SK-N-SH (cell line): ENCODE measurements at regions not wholly inside any gene's neighbourhood (a gene's known extent, or its start where the extent isn't known, plus 50 kb on each side); places are given as distances from the start of the nearest gene placed in this dataset.

Experiments used
- CHD2 ChIP-seq: fragments of 150-350 bp; IDR thresholded peaks from 2 replicates; pipeline ENCODE4 v1.6.1; 2018; ENCODE audit warnings: low read length; ENCODE audit not compliant: partially characterized antibody
- EZH2phosphoT487 ChIP-seq: fragments of 200-600 bp; sonication (generic); IDR thresholded peaks from 2 replicates; pipeline ENCODE4 v1.6.1; 2017; ENCODE audit warnings: low read depth, mixed run types, mild to moderate bottlenecking, antibody characterized with exemption, moderate library complexity, borderline replicate concordance
- FOXM1 ChIP-seq: IDR thresholded peaks from 2 replicates; pipeline ENCODE4 v1.4.0; 2012; ENCODE audit warnings: low read depth, mild to moderate bottlenecking
- GABPA ChIP-seq: IDR thresholded peaks from 2 replicates; pipeline ENCODE4 v1.4.0; 2012; ENCODE audit warnings: low read depth, mild to moderate bottlenecking
- JUND ChIP-seq: IDR thresholded peaks from 2 replicates; pipeline ENCODE4 v1.4.0; 2012
- SMC3 ChIP-seq: IDR thresholded peaks from 2 replicates; pipeline ENCODE4 v1.6.1; 2012; ENCODE audit warnings: low read depth, low read length, improper control_type of control experiment
- TCF12 ChIP-seq: IDR thresholded peaks from 2 replicates; pipeline ENCODE4 v1.4.0; 2012
- TF ChIP-seq, protein P1 (sequence below): fragments of 150-350 bp; IDR thresholded peaks from 2 replicates; pipeline ENCODE4 v1.6.1; 2017; ENCODE audit warnings: antibody characterized with exemption, low read length, low read depth, borderline replicate concordance
- TF ChIP-seq, protein P2 (sequence below): IDR thresholded peaks from 2 replicates; pipeline ENCODE4; 2012
- TF ChIP-seq, protein P3 (sequence below): fragments of 200-600 bp; sonication (generic); IDR thresholded peaks from 2 replicates; pipeline ENCODE4 v1.6.1; 2017; ENCODE audit warnings: antibody characterized with exemption, mild to moderate bottlenecking, moderate library complexity

DNA sequence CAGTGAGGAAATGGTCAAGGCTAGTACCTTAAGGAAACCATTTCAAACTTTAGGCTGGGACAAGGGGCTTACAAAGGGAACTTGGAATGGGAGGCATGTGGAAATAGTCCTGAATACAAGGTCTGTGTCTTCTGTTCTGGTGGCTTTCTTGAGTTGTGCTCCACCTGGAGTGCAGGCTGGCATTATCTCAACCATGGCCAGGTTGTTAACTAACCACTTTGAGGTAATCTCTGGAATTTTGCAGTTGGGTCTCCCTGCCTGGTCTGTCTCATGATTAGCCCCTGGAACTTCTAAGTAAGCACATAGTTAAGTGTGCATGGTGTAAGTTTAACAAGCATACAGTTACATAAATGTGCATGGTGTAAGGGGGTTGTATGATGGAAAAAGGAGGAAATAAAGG lies 77.5 kb downstream of the PCDH18 start:
- TF ChIP-seq, protein P1, sequence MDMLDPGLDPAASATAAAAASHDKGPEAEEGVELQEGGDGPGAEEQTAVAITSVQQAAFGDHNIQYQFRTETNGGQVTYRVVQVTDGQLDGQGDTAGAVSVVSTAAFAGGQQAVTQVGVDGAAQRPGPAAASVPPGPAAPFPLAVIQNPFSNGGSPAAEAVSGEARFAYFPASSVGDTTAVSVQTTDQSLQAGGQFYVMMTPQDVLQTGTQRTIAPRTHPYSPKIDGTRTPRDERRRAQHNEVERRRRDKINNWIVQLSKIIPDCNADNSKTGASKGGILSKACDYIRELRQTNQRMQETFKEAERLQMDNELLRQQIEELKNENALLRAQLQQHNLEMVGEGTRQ = no peak
- TF ChIP-seq EZH2phosphoT487 (no peak), TCF12 (no peak), FOXM1 (no peak), SMC3 (no peak), CHD2 (no peak), JUND (no peak), GABPA (no peak)
- TF ChIP-seq, protein P2, sequence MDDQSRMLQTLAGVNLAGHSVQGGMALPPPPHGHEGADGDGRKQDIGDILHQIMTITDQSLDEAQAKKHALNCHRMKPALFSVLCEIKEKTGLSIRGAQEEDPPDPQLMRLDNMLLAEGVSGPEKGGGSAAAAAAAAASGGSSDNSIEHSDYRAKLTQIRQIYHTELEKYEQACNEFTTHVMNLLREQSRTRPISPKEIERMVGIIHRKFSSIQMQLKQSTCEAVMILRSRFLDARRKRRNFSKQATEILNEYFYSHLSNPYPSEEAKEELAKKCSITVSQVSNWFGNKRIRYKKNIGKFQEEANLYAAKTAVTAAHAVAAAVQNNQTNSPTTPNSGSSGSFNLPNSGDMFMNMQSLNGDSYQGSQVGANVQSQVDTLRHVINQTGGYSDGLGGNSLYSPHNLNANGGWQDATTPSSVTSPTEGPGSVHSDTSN = no peak
- TF ChIP-seq, protein P3, sequence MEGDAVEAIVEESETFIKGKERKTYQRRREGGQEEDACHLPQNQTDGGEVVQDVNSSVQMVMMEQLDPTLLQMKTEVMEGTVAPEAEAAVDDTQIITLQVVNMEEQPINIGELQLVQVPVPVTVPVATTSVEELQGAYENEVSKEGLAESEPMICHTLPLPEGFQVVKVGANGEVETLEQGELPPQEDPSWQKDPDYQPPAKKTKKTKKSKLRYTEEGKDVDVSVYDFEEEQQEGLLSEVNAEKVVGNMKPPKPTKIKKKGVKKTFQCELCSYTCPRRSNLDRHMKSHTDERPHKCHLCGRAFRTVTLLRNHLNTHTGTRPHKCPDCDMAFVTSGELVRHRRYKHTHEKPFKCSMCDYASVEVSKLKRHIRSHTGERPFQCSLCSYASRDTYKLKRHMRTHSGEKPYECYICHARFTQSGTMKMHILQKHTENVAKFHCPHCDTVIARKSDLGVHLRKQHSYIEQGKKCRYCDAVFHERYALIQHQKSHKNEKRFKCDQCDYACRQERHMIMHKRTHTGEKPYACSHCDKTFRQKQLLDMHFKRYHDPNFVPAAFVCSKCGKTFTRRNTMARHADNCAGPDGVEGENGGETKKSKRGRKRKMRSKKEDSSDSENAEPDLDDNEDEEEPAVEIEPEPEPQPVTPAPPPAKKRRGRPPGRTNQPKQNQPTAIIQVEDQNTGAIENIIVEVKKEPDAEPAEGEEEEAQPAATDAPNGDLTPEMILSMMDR = no peak
